ENCODE measurements at regions not wholly inside any gene's neighbourhood (a gene's known extent, or its start where the extent isn't known, plus 50 kb on each side); places are given as distances from the start of the nearest gene placed in this dataset.

DNA sequence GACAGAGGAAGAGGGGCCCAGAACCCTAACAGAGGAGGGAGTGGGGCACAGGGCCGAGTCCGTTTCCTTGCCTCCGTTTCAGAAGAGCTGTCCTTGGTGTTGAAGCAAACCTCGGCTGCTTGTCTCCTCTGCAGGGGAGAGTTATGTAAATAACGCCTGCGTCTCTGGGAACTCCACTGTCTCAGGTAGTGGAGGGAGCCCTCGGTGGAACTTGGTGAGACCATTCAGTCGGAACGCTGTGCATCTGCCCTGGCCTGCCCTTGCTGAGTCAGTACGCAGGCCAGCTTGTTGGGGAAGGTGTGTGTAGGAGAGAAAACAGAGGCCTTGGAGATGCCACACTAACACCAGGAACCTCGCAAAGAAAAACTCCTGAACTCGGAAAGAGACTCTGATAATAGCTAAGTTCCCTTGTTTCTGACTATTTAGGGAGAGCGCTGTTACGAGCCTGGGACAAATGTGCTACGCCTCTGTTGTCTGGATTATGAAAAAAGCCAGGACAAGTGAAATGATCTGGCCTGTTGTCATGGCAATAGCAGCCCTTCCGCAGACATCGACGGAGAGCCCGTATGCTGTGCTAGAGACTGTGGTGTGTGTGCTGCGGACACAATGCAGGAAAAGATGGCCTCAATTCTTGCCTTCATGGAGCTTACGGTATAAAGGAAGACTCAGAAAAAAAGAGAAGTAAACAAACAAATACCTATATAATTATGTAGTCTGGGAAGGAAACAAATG, 94.6 kb upstream of the AKT3 start:
- no peak for TF ChIP-seq CTCF (IDR thresholded peaks at IDR 0.05)
- no peak for TF ChIP-seq POLR2A (IDR thresholded peaks at IDR 0.05)
